Skin of body (tissue), 1 donor: ENCODE measurements at regions not wholly inside any gene's neighbourhood (a gene's known extent, or its start where the extent isn't known, plus 50 kb on each side); places are given as distances from the start of the nearest gene placed in this dataset.

Source experiments
- DNase-seq: peaks from one replicate; lab custom pipeline; 2025; lab: John Stamatoyannopoulos, UW

GRCh38 chr1:22221233-22221780 is 78.4 kb upstream of the WNT4 start:
- no peak for DNase-seq

GRCh38 chr1:22222723-22223122 is 79.8 kb upstream of the WNT4 start:
- DNase-seq = no peak

- DNase-seq = no peak
Observed at GRCh38 chr1:22223176-22223575, 80.3 kb upstream of the WNT4 start.

- no peak for DNase-seq
Observed at GRCh38 chr1:22224091-22224490, 81.2 kb upstream of the WNT4 start.

- no peak for DNase-seq
Observed at GRCh38 chr1:22224631-22225030, 81.7 kb upstream of the WNT4 start.

GRCh38 chr1:22225858-22226589 is 83.1 kb upstream of the WNT4 start:
- DNase-seq = no peak

GRCh38 chr1:22228074-22228473 is 85.2 kb upstream of the WNT4 start:
- no peak for DNase-seq

GRCh38 chr1:22228505-22228911 is 85.6 kb upstream of the WNT4 start:
- no peak for DNase-seq

- no peak for DNase-seq
Observed at GRCh38 chr1:22229379-22229778, 86.5 kb upstream of the WNT4 start.

- no peak for DNase-seq
Observed at GRCh38 chr1:22231068-22231593, 88.2 kb upstream of the WNT4 start.

GRCh38 chr1:22231995-22232690 is 89.2 kb upstream of the WNT4 start:
- DNase-seq = no peak

GRCh38 chr1:22233222-22233621 is 90.3 kb upstream of the WNT4 start:
- no peak for DNase-seq

GRCh38 chr1:22234476-22235030 is 91.7 kb upstream of the WNT4 start:
- DNase-seq = no peak

- no peak for DNase-seq
Observed at GRCh38 chr1:22236166-22236565, 93.3 kb upstream of the WNT4 start.

- DNase-seq = no peak
Observed at GRCh38 chr1:22236900-22237299, 94.0 kb upstream of the WNT4 start.

GRCh38 chr1:22237433-22238093 is 94.7 kb upstream of the WNT4 start:
- no peak for DNase-seq

GRCh38 chr1:22238356-22239224 is 95.7 kb upstream of the WNT4 start:
- DNase-seq = no peak

GRCh38 chr1:22239378-22239777 is 96.5 kb upstream of the WNT4 start:
- DNase-seq = no peak

- no peak for DNase-seq
Observed at GRCh38 chr1:22241250-22241649, 98.4 kb upstream of the WNT4 start.

- no peak for DNase-seq
Observed at GRCh38 chr1:22241811-22242210, 98.9 kb upstream of the WNT4 start.
